ENCODE measurements at regions not wholly inside any gene's neighbourhood (a gene's known extent, or its start where the extent isn't known, plus 50 kb on each side); places are given as distances from the start of the nearest gene placed in this dataset.

- peak; percentile 64 for TF ChIP-seq CTCF (IDR thresholded peaks at IDR 0.05; ENCODE audit: insufficient read depth, low read length, poor library complexity, severe bottlenecking)
- H3K36me3 ChIP-seq (ENCODE audit: control insufficient read depth, insufficient read depth, low read length) = no peaks in the 10 kb centered on the region
- no peaks in the 10 kb centered on the region; the same call in 1 of the 2 replicates for H3K27me3 ChIP-seq (replicated peaks; ENCODE audit: control insufficient read depth, insufficient read depth, low read length)
- no peak for DNase-seq (ENCODE audit: extremely low read depth, insufficient read length)
- H3K4me3 ChIP-seq (replicated peaks; ENCODE audit: low read depth, low read length) = no peak overlapping the region
These were observed 214.8 kb upstream of the TPRG1 start for GRCh38 chr3:188956839-188957489.

GRCh38 chr3:188959013-188959412 lies 212.8 kb upstream of the TPRG1 start:
- no peak for DNase-seq (ENCODE audit: extremely low read depth, insufficient read length)
- no peak overlapping the region for H3K4me3 ChIP-seq (replicated peaks; ENCODE audit: low read depth, low read length)
- H3K27me3 ChIP-seq (replicated peaks; ENCODE audit: control insufficient read depth, insufficient read depth, low read length) = peaks cover 2% of the 10 kb centered on the region
- TF ChIP-seq CTCF (IDR thresholded peaks at IDR 0.05; ENCODE audit: insufficient read depth, low read length, poor library complexity, severe bottlenecking) = no peak
- no peaks in the 10 kb centered on the region for H3K36me3 ChIP-seq (ENCODE audit: control insufficient read depth, insufficient read depth, low read length)

DNA sequence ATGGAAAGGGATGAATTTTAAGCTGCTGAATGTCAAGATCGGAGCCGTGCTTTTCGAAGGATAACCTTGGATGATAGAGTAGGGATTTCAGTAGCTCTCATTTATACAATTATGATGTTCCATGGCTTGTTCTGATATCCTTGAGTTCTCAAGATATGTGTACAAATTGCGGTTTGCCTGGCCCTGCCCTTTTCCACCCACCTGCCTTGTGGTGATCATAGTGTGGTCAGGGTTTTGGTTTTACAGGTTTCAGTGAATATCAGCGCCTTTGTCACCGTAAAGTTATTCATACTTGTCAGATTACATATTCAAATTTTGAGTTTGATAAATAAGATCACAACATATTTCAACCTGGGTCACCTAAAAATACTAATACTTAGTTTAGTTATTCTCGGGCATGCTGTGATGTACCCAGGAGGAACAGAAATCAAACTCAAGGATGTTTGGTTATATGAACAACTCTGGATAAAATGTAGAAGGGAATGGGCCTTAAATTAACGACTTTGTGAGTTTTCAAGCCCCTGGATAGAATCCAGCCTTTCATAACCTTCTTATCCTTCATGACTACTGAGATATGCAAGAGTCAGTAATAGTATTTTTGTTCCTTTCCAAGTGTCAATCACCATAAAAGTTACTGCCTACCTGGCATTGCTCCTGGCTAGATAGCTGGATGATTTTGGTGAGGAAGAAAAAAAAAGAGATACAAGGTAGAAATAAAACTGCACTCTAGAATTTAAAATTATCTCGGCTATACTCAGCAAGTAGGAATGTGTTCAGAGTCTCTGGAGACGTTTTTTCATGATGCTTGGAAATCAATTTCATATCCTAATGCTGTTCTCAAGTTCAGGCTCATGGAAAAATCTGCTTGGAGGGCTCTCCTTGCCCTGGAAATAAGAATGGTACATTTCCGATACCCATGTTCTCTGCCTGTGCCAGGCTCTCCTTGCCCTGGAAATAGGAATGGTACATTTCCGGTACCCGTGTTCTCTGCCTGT lies 209.2 kb upstream of the TPRG1 start:
- DNase-seq (ENCODE audit: extremely low read depth, insufficient read length) = no peak
- no peak overlapping the region for H3K4me3 ChIP-seq (replicated peaks; ENCODE audit: low read depth, low read length)
- no peak for TF ChIP-seq CTCF (IDR thresholded peaks at IDR 0.05; ENCODE audit: insufficient read depth, low read length, poor library complexity, severe bottlenecking)
- no peaks in the 10 kb centered on the region for H3K36me3 ChIP-seq (ENCODE audit: control insufficient read depth, insufficient read depth, low read length)
- peaks cover 2% of the 10 kb centered on the region for H3K27me3 ChIP-seq (replicated peaks; ENCODE audit: control insufficient read depth, insufficient read depth, low read length)

DNA sequence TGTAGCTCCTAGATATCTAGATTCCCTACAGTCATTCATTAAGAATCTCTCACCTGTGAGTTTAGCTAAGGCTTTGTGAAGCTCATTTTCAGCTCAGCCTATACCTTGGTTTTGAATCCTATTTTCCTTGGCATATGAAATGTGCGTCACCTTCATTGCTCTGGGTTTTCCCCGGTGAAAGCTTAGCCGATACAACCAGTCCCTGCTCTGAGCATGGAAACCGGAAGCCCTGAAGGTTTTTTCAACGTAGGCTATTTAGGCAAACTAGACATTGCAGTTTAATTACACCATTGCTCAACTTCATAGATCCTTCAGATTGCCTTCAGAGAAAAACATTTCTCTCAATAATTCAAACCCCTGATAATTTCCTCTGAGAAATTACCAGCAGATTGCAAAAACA lies 206.8 kb upstream of the TPRG1 start:
- DNase-seq (ENCODE audit: extremely low read depth, insufficient read length) = no peak
- no peaks in the 10 kb centered on the region for H3K36me3 ChIP-seq (ENCODE audit: control insufficient read depth, insufficient read depth, low read length)
- no peak for TF ChIP-seq CTCF (IDR thresholded peaks at IDR 0.05; ENCODE audit: insufficient read depth, low read length, poor library complexity, severe bottlenecking)
- H3K27me3 ChIP-seq (replicated peaks; ENCODE audit: control insufficient read depth, insufficient read depth, low read length) = peaks cover 2% of the 10 kb centered on the region
- no peak overlapping the region for H3K4me3 ChIP-seq (replicated peaks; ENCODE audit: low read depth, low read length)

DNA sequence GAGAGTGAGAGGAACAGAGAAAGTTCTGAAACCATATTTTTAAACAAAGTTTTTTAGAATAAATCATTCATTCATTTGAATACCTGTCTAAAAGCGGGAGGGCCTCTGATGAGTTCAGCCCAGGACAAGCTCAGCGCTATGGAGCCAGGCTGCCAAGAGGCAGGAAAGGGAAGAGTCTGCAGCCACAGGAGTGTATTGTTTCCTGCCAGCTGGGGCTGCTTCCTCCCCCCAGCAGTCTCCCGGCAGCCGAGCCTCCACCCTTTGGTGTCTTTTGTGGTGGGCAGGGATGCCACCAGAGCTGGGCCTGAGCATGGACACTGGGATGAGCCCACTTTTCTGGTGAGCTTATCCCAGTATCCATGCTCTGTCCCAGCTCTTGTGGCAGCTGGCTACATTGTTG lies 199.5 kb upstream of the TPRG1 start:
- Histone ChIP-seq H3K36me3 (ENCODE audit: control insufficient read depth, insufficient read depth, low read length) (no peaks in the 10 kb centered on the region), H3K27me3 (replicated peaks; ENCODE audit: control insufficient read depth, insufficient read depth, low read length) (no peaks in the 10 kb centered on the region; the same call in none of the 2 replicates), H3K4me3 (replicated peaks; ENCODE audit: low read depth, low read length) (no peak overlapping the region)
- TF ChIP-seq CTCF (IDR thresholded peaks at IDR 0.05; ENCODE audit: insufficient read depth, low read length, poor library complexity, severe bottlenecking) = no peak
- DNase-seq (ENCODE audit: extremely low read depth, insufficient read length) = no peak
